HG03571 (cell line): ENCODE measurements at regions not wholly inside any gene's neighbourhood (a gene's known extent, or its start where the extent isn't known, plus 50 kb on each side); places are given as distances from the start of the nearest gene placed in this dataset.

Source experiments
- ATAC-seq: cut with Tn5 transposase; IDR thresholded peaks from one replicate; pipeline ENCODE4 v1.9.1; 2021; ENCODE audit not compliant: unreplicated experiment

DNA sequence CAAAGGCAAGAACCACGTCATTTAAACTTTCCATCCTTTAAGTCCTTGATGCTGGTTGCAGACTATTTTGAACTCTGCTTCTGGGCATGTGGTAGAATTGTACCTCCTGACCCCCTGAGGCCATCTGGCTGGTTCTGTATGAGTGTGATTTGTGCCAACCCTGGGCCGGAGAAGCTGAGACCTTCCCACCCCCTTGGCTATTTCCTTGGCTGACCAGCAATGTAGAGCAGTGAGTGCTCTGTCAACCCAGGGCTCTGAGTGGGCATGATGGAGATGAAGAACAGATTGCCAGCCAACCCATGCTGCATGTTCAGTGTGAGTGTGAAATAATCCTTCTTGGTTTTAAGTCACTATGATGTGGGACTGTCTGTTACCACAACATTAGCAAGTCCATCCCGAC is 82.1 kb upstream of the RASGRP1 start:
- ATAC-seq = no peak

DNA sequence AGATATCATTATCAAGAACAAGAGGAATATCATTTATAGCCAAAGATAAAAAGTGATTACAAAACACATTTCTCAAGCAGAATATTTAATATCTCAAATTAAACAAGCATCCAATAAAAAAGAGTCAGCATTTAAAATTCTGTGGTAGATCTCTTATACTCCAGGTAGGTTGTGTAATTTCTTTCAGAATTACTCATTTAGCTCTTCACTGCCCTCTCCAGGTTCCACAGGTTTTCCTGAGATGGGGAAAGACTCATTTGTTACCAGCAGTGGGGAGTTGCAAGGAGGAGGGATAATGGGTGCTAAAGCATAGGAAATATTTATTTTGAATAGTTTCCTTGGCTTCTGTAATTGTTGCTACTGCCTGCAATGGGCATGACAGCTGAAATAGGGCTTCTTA is 83.1 kb upstream of the RASGRP1 start:
- ATAC-seq = no peak

DNA sequence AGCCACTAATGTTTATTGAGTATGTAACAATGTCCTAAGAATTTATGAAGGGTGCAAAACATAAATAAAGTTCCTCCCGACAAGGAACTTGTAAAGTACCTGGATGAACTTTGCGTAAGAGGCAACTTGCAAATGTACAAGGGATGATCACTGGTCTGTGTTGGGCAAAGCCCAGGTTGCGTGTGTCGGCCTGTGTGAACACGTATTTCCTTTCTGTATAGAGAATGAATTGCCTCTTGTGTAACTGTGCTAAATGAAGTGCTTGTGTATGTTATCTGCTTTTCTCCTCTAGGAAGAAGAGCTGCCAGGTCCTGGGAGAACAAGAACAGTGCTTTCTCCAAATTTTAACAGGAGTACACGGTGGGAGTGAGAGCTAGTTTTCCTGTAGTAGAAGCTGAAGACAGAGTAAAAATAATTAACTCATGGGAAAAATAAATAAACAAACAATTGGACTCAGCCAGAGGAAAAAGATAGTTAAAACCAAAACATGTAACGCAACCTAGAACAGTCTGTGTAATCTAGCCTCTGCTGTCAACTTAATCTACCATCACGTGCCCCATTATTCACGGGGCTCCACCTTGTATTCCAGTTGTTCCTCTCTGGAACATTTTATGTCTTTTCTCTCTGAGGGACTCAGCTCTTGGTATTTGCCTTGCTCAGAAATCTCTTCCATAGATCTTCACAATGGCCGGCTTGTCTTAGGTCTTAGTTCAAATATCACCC is 83.7 kb upstream of the RASGRP1 start:
- ATAC-seq = no peak

DNA sequence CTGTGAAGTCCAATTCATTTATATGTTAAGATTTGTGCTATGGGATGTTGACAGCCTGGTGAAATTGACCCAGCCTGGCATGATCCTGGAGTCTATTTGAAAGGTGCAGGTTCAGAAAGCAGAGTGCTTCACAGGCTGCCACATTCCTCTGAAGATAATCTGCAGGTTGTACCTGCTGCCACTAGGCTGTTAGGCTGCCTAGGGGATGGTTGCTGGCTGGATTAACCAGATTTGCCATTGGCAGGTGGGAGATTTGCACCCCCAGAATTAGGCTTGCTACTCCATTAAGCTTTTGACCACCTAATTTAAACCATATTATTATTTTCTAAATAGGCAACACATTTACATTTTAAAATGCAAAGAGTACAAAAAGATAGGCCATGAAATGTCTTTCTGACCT is 85.8 kb upstream of the RASGRP1 start:
- no peak for ATAC-seq

DNA sequence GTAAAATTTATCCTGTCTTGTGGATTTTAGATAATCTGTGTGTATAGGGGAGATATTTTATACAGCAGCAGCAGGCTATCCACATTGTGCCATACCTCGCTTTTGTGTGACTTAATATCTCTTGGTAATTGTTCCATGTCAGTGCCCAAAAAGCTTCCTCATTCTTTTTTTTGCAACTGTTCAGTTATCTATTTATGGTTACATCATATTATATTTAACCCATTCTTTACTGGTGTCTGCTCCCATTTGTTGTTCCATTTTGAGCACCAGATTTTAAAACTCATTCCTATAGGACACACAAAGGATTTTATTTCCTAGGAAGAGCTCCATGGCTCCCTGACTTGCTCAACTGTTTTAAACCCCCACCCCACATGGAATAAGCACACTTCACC is 86.3 kb upstream of the RASGRP1 start:
- ATAC-seq = no peak

DNA sequence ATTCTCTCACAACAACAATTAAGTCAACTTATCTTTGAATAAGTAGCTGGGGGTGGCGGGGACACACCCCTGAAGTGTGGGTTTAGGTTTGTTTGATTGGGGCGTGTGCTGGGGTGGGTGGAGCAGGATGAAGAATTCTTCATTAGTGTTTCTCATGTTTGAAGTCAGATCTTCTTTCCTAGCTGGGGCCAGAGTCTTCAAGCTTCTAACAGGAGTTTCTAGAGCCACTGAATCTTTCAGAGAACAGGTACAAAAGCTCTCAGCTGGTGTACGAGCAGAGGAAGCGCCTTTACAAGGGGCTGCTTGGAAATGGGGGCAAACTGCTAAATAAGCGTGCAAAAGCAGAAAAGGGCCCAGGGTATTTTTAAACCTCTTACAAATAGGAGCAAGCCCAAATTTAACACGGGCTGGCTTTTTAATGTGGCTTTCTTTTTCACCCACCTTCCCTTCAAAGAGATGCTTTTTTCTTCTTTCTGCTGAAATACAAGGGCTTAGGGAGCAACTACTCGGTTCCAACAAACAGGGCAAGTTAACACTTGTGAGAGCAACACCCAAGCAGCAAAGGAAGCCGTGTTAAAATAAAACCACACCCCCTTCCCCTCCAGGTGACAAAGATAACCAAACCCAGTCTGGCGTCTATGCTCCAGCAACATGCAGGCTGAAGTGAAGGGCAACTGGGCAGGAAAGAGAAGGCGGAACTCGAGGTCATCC is 86.9 kb upstream of the RASGRP1 start:
- peak; percentile 44 for ATAC-seq

DNA sequence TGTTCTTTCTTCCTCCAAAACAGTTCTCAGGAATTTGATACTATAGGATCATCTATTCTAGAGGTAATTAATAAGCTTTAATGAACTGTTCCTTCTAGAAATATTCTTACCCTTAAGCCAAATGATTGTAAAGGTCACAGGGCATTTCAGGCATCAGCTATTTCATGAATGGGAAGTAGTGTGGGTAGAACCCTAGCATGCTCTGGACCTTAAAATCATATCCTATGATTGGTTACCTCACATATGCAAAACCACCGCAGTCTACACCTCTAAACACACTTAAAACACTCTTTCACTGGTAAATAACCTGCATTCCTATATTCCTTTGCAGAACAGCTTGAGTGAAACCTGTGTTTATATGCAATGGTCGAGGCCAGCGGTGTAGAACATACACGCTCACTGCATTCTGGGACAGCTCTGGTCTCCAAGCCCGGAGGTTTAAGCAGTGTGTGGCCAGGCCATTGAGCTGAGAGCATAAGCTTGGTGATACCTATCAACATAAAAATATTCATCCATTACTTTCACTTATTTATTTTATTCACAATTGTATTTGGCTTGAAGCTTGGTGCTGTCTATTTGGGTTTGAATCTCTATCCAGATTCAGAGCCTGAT is 87.7 kb upstream of the RASGRP1 start:
- ATAC-seq = no peak

DNA sequence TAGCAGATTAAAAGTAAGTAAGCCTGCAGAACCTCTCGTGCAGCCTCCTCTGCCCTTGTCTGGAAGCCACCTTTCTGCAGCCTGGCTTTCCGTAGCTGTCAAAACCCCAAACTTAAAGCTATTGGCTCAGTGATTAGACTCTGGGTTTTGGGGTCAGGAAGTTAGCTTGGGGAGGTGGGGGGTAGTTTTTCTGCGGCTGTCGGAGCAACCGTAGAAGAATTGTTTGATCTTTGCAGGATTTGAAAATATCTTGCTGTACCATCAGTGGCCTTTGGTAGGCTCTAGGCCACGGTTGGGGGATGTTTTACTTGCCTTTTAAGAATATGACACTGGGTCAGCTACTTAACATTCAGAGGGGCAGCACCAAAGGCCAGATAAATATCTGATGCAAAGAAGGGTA is 88.4 kb upstream of the RASGRP1 start:
- ATAC-seq = no peak

DNA sequence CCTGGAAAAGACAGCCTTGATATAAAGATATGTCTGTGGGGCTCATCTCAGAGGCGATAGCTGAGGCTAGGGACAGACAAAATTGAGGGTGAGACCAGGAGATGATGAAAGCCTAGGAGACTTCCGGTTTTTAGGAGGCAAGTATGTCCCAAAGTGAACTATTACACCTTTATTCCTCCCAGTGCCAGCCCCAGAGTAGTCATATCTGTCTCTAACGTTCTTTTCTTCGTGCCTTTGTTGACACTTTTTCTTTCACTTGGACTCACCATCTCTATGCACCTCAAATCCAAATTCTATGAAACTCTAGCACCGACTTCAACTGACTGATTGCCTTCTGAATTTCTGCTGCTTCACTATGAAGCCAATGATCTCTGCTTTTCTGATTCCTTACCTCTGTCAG is 93.8 kb upstream of the RASGRP1 start:
- no peak for ATAC-seq

DNA sequence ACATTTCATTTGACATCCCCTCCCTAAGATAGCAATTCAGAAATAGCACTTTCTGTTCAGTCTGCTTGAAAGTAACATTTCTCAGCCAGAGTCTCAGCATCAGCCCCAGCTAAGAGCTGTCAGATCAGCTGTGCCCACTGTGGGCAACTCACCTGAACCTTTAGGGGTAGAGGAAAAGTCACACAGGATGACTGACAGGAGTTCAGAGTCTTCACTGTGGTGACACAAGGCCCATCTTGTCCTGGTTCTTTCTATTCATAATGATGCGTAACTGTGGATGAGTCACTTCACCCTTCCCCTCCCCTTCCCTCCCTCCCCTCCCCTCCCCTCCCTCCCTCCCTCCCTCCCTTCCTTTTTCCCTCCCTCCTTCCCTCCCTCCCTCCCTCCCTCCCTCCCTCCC is 96.1 kb upstream of the RASGRP1 start:
- ATAC-seq = no peak

DNA sequence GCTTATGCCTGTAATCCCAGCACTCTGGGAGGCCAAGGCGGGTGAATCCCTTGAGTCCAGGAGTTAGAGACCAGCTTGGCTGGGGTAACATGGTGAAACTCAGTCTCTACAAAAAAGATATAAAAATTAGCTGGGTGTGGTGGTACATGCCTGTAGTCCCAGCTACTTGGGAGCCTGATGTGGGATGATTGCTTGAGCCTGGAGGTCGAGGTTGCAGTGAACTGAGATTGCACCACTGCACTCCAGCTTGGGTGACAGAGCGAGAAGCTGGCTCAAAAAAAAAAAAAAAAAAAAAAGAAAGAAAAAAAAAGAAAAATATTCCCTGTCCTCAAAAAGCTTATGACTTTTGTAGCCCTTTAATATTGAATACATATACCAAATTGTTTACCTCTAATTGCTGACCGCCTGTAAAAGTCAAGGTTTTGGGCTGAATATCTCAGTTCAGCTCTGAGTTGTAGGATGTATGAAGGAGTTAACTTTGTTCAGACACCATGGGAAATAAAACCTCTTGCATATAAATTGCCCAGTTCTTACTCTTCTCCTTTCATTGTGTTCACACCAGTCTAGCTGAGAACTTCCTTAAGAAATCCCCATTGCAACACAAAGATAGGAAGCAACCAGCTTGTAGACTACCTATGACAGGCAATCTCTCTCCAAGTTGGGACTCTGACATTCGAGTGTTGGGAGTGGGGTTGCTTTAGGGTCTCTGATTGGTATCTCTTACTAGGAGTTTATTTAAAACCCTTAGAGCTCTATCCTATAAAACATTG is 97.6 kb upstream of the RASGRP1 start:
- no peak for ATAC-seq

DNA sequence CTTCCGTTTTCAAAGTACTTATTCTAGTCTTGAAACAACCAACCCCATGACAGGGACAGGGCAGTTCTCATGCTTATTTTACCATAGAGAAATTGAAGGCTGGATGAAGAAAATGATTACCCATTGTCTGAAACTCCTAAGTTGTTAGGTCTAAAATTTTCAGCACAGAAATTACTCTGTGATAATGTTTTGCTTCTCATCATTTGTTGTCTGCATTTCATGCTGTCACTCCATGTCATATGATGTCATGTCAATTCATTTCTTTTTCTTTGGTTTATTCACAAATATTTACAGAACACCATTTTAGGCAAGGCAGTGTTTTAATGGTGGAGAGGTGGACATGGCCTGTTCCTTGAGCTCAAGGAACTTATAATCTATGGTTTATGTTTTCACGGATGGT is 98.2 kb upstream of the RASGRP1 start:
- no peak for ATAC-seq

DNA sequence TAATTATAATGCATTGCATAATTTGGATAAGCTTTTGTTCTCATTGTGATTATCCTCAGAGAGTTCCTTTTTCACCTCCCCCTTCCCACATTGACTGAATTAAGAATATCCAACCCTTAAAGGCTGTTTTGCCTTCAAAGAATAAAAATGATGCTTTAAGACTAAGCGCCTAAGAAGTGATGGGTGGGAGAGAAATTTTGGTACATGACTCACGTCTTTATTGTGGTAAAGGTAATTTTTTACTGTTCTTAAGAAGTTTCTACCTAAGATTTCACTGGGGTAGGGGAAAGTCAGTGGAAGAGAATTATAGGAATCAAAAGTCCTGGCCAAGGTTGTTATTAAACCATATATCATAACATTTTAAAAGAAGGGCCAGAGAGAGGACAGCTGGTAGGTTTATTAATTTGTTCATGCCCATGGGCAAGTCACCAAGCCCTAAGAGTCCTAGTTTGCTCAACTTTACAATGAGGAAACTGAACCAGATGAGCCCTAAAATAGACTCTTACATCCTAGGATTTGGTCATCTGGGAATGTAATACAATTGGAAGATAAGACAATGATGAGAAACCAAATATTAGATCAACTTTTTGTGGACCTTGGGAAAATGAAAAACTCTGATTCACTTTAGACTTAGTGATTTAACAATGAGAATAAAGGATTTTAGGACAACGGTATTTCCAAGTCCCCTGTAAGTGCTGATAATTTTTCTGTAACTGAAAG is 101.1 kb upstream of the RASGRP1 start:
- ATAC-seq = no peak

DNA sequence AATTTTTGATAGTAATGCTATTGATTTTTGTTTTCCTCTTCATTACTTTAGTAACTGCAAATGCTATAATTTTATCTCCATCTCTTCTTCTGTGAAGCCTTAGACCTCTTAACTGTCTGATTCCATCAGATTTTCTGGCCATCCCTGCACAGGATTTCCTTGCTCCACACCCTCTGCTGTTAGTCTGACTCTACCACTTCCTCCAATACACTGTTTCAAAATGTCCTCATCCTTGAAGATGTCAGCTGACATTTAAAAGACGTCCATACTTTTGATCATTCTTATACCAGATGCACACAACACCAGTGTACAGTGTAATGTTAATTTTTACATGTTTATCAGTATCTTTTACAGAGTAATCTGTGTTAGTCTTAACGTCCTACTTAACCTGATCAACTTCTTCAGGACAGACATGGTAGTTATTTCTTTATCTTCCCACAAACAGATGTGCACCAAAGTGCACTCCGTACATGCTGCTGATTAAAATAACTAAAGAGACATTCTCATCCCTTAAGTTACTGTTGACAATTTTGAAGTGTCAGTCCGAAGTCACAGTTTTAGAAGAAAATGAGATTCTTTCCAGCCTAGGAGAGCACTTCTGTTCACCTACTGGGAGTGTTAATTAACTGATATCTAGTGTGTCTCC is 102.4 kb upstream of the RASGRP1 start:
- no peak for ATAC-seq

DNA sequence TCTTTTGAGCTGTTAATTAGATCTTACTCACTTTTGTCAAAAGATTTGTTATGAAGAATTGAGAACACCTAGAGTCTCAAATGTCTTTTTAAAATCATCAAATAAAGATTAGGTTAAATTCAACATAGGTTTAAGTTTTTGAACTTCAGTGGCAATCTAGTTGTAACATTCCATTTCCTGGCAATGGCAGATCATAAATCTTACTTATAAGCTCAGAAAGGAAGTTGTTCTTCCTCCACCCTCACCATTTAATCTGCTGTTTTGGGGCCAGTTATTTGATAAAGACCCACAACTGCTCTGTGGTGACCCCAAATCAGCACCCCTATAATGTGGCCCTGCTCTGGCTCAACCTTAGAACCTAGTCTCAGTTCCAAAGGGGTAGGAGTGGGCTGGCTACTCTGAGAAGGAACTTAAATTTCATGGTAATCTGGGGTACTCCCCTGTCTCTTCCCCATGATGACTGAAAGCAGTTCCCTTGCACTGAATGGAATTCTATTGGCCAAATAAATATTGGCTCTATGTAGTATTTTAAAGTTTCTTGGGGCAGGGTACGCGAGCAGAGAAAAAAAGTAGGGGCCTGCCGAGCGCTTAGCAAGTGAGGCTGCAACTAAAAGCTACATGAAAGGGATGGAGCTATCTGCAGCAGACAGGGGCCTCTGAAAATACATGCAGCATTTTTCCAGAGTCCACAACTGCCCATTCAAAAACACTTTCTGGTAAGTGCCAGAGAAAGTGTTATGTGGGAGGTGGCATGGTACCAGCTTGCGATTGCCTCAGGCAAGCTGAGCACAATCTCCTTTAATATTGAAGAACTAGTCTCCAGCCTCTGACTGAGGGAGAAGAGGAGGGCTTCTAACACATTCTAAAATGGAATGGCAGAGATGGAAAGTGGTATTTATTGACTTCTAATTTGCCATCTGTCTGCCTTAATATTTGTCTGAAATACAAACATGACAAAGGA is 103.6 kb upstream of the RASGRP1 start:
- ATAC-seq = no peak

DNA sequence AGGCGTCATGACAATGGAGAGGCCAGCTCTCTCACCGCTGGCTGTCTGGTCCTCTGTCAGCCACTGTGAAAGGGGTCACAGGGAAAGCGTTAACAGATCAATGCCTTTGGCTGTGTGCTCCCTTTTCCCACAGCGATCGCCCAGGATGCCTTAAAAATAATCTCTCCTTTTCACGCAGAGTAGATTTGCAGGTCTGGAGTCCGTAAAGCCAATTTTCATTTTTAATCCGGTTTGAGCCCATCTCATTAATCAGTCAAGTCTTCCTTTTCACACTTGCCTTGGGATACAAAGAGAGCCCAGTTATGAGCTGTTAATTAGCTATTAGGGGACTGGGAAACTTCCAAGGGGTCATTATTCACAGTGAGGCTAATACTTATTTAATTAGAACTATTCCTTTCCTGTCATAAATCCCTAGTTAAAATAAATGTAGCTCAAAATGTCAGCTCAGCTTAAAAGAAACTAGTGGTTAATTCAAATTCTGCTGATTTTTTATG is 104.3 kb upstream of the RASGRP1 start:
- no peak for ATAC-seq

DNA sequence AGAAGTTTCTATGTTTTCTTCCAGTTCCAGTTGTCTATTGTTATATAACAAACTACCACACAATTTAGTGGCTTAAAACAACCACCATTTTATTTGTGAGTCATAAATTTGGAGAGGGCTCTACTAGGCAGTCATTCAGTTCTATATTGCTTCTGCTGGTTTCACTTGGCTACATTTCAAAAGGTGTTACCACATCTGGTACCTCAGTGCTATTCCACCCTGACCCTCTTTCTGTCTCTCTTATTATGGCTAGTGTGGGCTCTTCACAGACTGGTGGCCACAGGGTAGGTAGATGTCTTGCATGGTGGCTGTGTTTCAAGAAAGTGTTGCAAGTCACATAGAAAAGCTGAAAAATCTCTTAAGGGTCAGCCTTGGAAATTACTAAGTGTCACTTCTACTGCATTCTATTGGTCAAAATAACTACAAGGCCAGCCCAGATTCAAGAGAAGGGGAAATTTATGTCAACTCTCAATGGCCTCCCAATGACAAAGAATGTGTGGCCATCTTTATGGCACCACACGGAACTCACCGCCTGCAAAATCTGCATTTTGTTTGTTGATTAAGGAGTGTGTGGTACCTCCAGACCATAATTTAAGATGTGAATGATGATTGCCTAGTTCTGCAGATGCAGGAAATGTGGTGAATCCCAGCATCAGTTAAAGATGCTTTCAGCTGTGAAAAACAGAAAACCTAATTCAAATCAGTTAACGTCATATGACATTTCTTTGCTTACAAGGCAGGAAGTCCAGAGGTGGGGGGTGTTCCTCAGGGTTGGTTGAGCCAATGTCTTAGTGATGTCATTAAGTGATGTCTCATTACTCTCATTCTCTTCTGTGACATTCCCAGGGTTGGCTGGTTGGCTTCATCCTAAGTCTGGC is 105.8 kb upstream of the RASGRP1 start:
- ATAC-seq = peak; percentile 38

DNA sequence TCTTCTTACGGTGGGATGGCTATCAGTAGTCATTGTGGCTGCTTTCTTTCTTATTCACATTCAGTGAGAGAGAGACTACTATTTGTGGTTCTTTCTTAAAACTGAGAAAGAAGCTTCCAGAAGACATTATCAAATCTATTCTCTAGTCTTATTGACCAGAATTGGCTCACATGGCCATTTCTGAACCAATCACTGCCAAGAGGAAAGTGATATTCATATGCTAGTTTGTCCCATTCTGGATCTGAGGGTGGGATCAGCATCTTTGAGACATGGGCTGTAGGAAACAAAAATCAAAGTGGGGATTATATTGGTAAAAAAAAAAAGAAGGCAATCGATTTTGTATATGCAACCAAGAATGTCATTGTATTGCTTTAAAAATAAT is 106.4 kb upstream of the RASGRP1 start:
- ATAC-seq = no peak
